Colonic mucosa (tissue), 4 donors: ENCODE measurements at regions not wholly inside any gene's neighbourhood (a gene's known extent, or its start where the extent isn't known, plus 50 kb on each side); places are given as distances from the start of the nearest gene placed in this dataset.

Experiments used
- DNase-seq: peaks from one replicate; pipeline ENCODE4 v3.0.0-alpha.2; 2020
- H3K27ac ChIP-seq: fragments of 200-600 bp; one replicate; pipeline ENCODE4 v1.8.0; 2021
- H3K27me3 ChIP-seq: fragments of 200-600 bp; one replicate; pipeline ENCODE4 v1.8.0; 2021
- H3K36me3 ChIP-seq: fragments of 200-600 bp; one replicate; pipeline ENCODE4 v1.8.0; 2021
- H3K4me1 ChIP-seq: fragments of 200-600 bp; one replicate; pipeline ENCODE4 v1.8.0; 2021; ENCODE audit warnings: mild to moderate bottlenecking
- H3K4me3 ChIP-seq: fragments of 200-600 bp; one replicate; pipeline ENCODE4 v1.8.0; 2021
- H3K9ac ChIP-seq, 2 donors: one replicate each; pipeline ENCODE4 v1.7.0; 2013; ENCODE audit warnings: control low read depth in 2 of 2, low read depth in 2 of 2, low read length in 2 of 2
- H3K9me3 ChIP-seq: fragments of 200-600 bp; one replicate; pipeline ENCODE4 v1.8.0; 2021
- CTCF ChIP-seq: fragments of 200-600 bp; IDR thresholded peaks from one replicate; pipeline ENCODE4 v1.8.0; 2022; ENCODE audit warnings: antibody characterized with exemption, mild to moderate bottlenecking
- intact Hi-C: fragments of 100-400 bp; cut with DNase I; formaldehyde crosslinking; loops from one replicate; pipeline ENCODE4 v1.14.1; 2022
- donor health status: healthy.
- donor health status: DM: no; HTN: no; CAD: no.
- donor health status: DM: no; HTN: no; CAD: no.

- no peaks in the 10 kb centered on the region for H3K36me3 ChIP-seq
- no peak for DNase-seq
- H3K27me3 ChIP-seq = no peaks in the 10 kb centered on the region
- no peaks in the 10 kb centered on the region for H3K4me1 ChIP-seq
- H3K4me3 ChIP-seq = no peak overlapping the region
- no peak overlapping the region for H3K9ac ChIP-seq
- TF ChIP-seq CTCF = no peak
- H3K9me3 ChIP-seq = no peaks in the 10 kb centered on the region
- intact Hi-C loops = no loop called here
- H3K27ac ChIP-seq = no peak overlapping the region
Observed at GRCh38 chr5:3230254-3230653, 365.4 kb upstream of the IRX1 start.

- H3K4me1 ChIP-seq = no peaks in the 10 kb centered on the region
- TF ChIP-seq CTCF = no peak
- H3K9me3 ChIP-seq = no peaks in the 10 kb centered on the region
- H3K4me3 ChIP-seq = no peak overlapping the region
- H3K27ac ChIP-seq = no peak overlapping the region
- H3K27me3 ChIP-seq = no peaks in the 10 kb centered on the region
- DNase-seq = no peak
- H3K9ac ChIP-seq = no peak overlapping the region
- H3K36me3 ChIP-seq = no peaks in the 10 kb centered on the region
- intact Hi-C loops = no loop called here
Observed at GRCh38 chr5:3226196-3226920, 369.3 kb upstream of the IRX1 start.

- no peaks in the 10 kb centered on the region for H3K27me3 ChIP-seq
- H3K4me3 ChIP-seq = no peak overlapping the region
- H3K4me1 ChIP-seq = no peaks in the 10 kb centered on the region
- H3K27ac ChIP-seq = no peak overlapping the region
- H3K9ac ChIP-seq = no peak overlapping the region
- no peaks in the 10 kb centered on the region for H3K36me3 ChIP-seq
- TF ChIP-seq CTCF = no peak
- H3K9me3 ChIP-seq = no peaks in the 10 kb centered on the region
- intact Hi-C loops = no loop called here
- no peak for DNase-seq
Observed at GRCh38 chr5:3225201-3225960, 370.3 kb upstream of the IRX1 start.

- Histone ChIP-seq H3K9ac (no peak overlapping the region), H3K4me3 (no peak overlapping the region), H3K27me3 (no peaks in the 10 kb centered on the region), H3K27ac (no peak overlapping the region), H3K4me1 (no peaks in the 10 kb centered on the region), H3K36me3 (no peaks in the 10 kb centered on the region), H3K9me3 (no peaks in the 10 kb centered on the region)
- no peak for TF ChIP-seq CTCF
- no peak for DNase-seq
- intact Hi-C loops = no loop called here
Observed at GRCh38 chr5:3222924-3223323, 372.7 kb upstream of the IRX1 start.

- intact Hi-C loops = no loop called here
- no peak overlapping the region for H3K9ac ChIP-seq
- no peak overlapping the region for H3K4me3 ChIP-seq
- H3K4me1 ChIP-seq = no peaks in the 10 kb centered on the region
- H3K9me3 ChIP-seq = no peaks in the 10 kb centered on the region
- no peaks in the 10 kb centered on the region for H3K36me3 ChIP-seq
- H3K27me3 ChIP-seq = no peaks in the 10 kb centered on the region
- H3K27ac ChIP-seq = no peak overlapping the region
- no peak for TF ChIP-seq CTCF
- peak; percentile 9 for DNase-seq
Observed at GRCh38 chr5:3221432-3221831, 374.2 kb upstream of the IRX1 start.
